ENCODE measurements at regions not wholly inside any gene's neighbourhood (a gene's known extent, or its start where the extent isn't known, plus 50 kb on each side); places are given as distances from the start of the nearest gene placed in this dataset.

DNA sequence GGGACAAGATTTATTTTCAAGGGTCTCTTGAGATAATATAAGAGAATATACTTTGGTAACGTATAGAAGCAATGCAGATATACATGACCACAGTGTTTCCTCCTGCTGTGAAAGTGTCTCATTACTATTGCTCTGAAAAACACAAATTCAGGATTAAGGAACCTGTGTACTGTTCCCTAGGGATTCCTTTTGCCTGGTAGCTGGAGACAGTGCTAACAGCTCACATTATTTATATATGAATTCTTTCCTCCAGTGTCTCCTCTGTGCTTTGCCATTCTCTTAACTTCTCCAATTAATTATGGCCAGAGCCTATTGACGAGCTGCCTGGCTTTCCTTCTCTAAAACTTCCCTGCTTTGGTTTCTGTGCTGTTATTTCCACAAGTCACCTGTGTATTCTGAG lies 235.4 kb downstream of the OTOL1 start:
- H3K9me2 ChIP-seq (ENCODE audit: insufficient read depth), result no peaks in the 10 kb centered on the region
- DNase-seq (ENCODE audit: low read depth, low spot score) (no peak), ATAC-seq (no peak)
- H3K27ac ChIP-seq (ENCODE audit: low read depth, low read length), result no peak overlapping the region
- no peaks in the 10 kb centered on the region for H3K9me3 ChIP-seq (ENCODE audit: control insufficient read depth in 1 of 2, insufficient read depth in 1 of 2, low read depth in 1 of 2, low read length in 2 of 2)
- H3K79me2 ChIP-seq (ENCODE audit: insufficient read depth, low read length), result no peaks in the 10 kb centered on the region
- ChIA-PET CTCF (no interaction called here), POLR2A (no interaction called here), RAD21 (ENCODE audit: low non-redundant PET in 1 of 2, low total read pairs in 2 of 2, uncharacterized antibody in 2 of 2, unreplicated experiment in 2 of 2) (no interaction called here)
- TF ChIP-seq SRF (IDR thresholded peaks at IDR 0.05; ENCODE audit: low read depth) (no peak), EGR1 (IDR thresholded peaks at IDR 0.05; ENCODE audit: low read depth) (no peak), EZH2 (IDR thresholded peaks at IDR 0.05) (no peak), EZH2phosphoT487 (IDR thresholded peaks at IDR 0.05; ENCODE audit: borderline replicate concordance) (no peak), ZFX (IDR thresholded peaks at IDR 0.05) (no peak), ELF1 (IDR thresholded peaks at IDR 0.05; ENCODE audit: borderline replicate concordance, low read depth) (no peak), SIN3A (IDR thresholded peaks at IDR 0.05; ENCODE audit: low read depth) (no peak), FOSL1 (IDR thresholded peaks at IDR 0.05; ENCODE audit: low read depth) (no peak), TCF7L2 (IDR thresholded peaks at IDR 0.05; ENCODE audit: borderline replicate concordance, extremely low read depth, insufficient read depth, insufficient read length) (no peak), CEBPB (IDR thresholded peaks at IDR 0.05; ENCODE audit: low read depth) (no peak), CBX3 (IDR thresholded peaks at IDR 0.05; ENCODE audit: low read depth) (no peak), RAD21 (IDR thresholded peaks at IDR 0.05; ENCODE audit: low read depth) (no peak), SP1 (IDR thresholded peaks at IDR 0.05; ENCODE audit: low read depth) (no peak), POLR2AphosphoS5 (IDR thresholded peaks at IDR 0.05; ENCODE audit: low read depth, low read length) (no peak), ZNF274 (IDR thresholded peaks at IDR 0.05; ENCODE audit: low read depth, low read length) (no peak)
- TF ChIP-seq, protein P1, sequence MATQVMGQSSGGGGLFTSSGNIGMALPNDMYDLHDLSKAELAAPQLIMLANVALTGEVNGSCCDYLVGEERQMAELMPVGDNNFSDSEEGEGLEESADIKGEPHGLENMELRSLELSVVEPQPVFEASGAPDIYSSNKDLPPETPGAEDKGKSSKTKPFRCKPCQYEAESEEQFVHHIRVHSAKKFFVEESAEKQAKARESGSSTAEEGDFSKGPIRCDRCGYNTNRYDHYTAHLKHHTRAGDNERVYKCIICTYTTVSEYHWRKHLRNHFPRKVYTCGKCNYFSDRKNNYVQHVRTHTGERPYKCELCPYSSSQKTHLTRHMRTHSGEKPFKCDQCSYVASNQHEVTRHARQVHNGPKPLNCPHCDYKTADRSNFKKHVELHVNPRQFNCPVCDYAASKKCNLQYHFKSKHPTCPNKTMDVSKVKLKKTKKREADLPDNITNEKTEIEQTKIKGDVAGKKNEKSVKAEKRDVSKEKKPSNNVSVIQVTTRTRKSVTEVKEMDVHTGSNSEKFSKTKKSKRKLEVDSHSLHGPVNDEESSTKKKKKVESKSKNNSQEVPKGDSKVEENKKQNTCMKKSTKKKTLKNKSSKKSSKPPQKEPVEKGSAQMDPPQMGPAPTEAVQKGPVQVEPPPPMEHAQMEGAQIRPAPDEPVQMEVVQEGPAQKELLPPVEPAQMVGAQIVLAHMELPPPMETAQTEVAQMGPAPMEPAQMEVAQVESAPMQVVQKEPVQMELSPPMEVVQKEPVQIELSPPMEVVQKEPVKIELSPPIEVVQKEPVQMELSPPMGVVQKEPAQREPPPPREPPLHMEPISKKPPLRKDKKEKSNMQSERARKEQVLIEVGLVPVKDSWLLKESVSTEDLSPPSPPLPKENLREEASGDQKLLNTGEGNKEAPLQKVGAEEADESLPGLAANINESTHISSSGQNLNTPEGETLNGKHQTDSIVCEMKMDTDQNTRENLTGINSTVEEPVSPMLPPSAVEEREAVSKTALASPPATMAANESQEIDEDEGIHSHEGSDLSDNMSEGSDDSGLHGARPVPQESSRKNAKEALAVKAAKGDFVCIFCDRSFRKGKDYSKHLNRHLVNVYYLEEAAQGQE (IDR thresholded peaks at IDR 0.05; ENCODE audit: low read depth), result no peak
- TF ChIP-seq, protein P2, sequence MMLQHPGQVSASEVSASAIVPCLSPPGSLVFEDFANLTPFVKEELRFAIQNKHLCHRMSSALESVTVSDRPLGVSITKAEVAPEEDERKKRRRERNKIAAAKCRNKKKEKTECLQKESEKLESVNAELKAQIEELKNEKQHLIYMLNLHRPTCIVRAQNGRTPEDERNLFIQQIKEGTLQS (IDR thresholded peaks at IDR 0.05), result no peak
- TF ChIP-seq, protein P3, sequence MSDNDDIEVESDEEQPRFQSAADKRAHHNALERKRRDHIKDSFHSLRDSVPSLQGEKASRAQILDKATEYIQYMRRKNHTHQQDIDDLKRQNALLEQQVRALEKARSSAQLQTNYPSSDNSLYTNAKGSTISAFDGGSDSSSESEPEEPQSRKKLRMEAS (IDR thresholded peaks at IDR 0.05), result no peak
- TF ChIP-seq, protein P4, sequence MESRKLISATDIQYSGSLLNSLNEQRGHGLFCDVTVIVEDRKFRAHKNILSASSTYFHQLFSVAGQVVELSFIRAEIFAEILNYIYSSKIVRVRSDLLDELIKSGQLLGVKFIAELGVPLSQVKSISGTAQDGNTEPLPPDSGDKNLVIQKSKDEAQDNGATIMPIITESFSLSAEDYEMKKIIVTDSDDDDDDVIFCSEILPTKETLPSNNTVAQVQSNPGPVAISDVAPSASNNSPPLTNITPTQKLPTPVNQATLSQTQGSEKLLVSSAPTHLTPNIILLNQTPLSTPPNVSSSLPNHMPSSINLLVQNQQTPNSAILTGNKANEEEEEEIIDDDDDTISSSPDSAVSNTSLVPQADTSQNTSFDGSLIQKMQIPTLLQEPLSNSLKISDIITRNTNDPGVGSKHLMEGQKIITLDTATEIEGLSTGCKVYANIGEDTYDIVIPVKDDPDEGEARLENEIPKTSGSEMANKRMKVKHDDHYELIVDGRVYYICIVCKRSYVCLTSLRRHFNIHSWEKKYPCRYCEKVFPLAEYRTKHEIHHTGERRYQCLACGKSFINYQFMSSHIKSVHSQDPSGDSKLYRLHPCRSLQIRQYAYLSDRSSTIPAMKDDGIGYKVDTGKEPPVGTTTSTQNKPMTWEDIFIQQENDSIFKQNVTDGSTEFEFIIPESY (IDR thresholded peaks at IDR 0.05; ENCODE audit: extremely low read depth, insufficient replicate concordance, low read length), result no peak
- H3K27me3 ChIP-seq (ENCODE audit: insufficient read depth, low read length), result no peaks in the 10 kb centered on the region
- no peaks in the 10 kb centered on the region for H4K20me1 ChIP-seq (ENCODE audit: insufficient read depth)
- H3K4me3 ChIP-seq (replicated peaks in 1 of 2; ENCODE audit: low read depth in 1 of 2, low read length in 2 of 2), result no peak overlapping the region
- intact Hi-C loops (cut with micrococcal nuclease), result no loop called here
- BruUV-seq (replicated peaks), result no TSS peak
- H3K4me2 ChIP-seq (ENCODE audit: low read length), result no peak overlapping the region
- no peaks in the 10 kb centered on the region for H3K36me3 ChIP-seq (ENCODE audit: control insufficient read depth in 1 of 2, insufficient read depth in 2 of 2, low read length in 2 of 2)
- no peaks in the 10 kb centered on the region for H3K4me1 ChIP-seq (ENCODE audit: control insufficient read depth in 1 of 2, insufficient read depth in 2 of 2, low read length in 2 of 2)
- H2AFZ ChIP-seq (ENCODE audit: low read depth, low read length, poor library complexity, severe bottlenecking), result no peak overlapping the region
- no peak overlapping the region for H3K9ac ChIP-seq (ENCODE audit: low read length)

Data from HCT116 (cell line).